HEK293 (cell line): ENCODE measurements at regions not wholly inside any gene's neighbourhood (a gene's known extent, or its start where the extent isn't known, plus 50 kb on each side); places are given as distances from the start of the nearest gene placed in this dataset.

Source experiments
- CTCF ChIA-PET: fragments of 350-600 bp; formaldehyde crosslinking; extraction: SDS; loops from one replicate; lab custom pipeline; 2021; ENCODE audit warnings: antibody characterized with exemption; lab: Yijun Ruan, JAX
- POLR2A ChIA-PET: fragments of 300-600 bp; formaldehyde crosslinking; extraction: SDS; loops from one replicate; lab custom pipeline; 2020; ENCODE audit warnings: antibody characterized with exemption, inconsistent platforms; lab: Yijun Ruan, JAX
- H3K27ac ChIP-seq: fragments of 200-500 bp; sonication (Bioruptor generic); 2 replicates; pipeline ENCODE4 v1.5.1; 2014; ENCODE audit warnings: low read depth, low read length, control low read depth, inconsistent platforms; ENCODE audit errors: extremely low read depth
- H3K36me3 ChIP-seq, 2 experiments: fragments of 200-500 bp in 1 of 2; sonication (Bioruptor generic) in 1 of 2; 1 replicate in 1 of 2; 2 replicates in 1 of 2; pipeline ENCODE4 v1.5.1; 2014 to 2017; ENCODE audit warnings: inconsistent platforms in 2 of 2, low read length in 2 of 2; ENCODE audit not compliant: control insufficient read depth in 2 of 2, insufficient read depth in 1 of 2
- H3K4me1 ChIP-seq: fragments of 200-500 bp; sonication (Bioruptor generic); 2 replicates; pipeline ENCODE4 v1.5.1; 2014; ENCODE audit warnings: mild to moderate bottlenecking, low read length, inconsistent platforms; ENCODE audit not compliant: control insufficient read depth, insufficient read depth
- H3K4me3 ChIP-seq: 2 replicates; pipeline ENCODE4 v1.5.1; 2011; ENCODE audit warnings: low read depth, mild to moderate bottlenecking, control low read depth, low read length, moderate library complexity
- H3K9me3 ChIP-seq: fragments of 200-500 bp; sonication (Bioruptor generic); 2 replicates; pipeline ENCODE4 v1.5.1; 2014; ENCODE audit warnings: low read depth, low read length, inconsistent platforms; ENCODE audit not compliant: control insufficient read depth, insufficient read depth
- KLF1 ChIP-seq: fragments of 450-650 bp; formaldehyde crosslinking; IDR thresholded peaks from 2 replicates; pipeline ENCODE4 v1.5.1; 2016; ENCODE audit warnings: missing biosample characterization, missing genetic modification characterization
- KLF10 ChIP-seq: fragments of 450-650 bp; IDR thresholded peaks from 2 replicates; pipeline ENCODE4 v1.5.1; 2018; ENCODE audit warnings: missing biosample characterization, mild to moderate bottlenecking, missing genetic modification characterization
- KLF16 ChIP-seq: fragments of 450-650 bp; formaldehyde crosslinking; IDR thresholded peaks from 2 replicates; pipeline ENCODE4 v1.5.1; 2017; ENCODE audit warnings: missing biosample characterization, missing genetic modification characterization
- KLF7 ChIP-seq: fragments of 450-650 bp; formaldehyde crosslinking; IDR thresholded peaks from 2 replicates; pipeline ENCODE4 v1.5.1; 2016; ENCODE audit warnings: missing biosample characterization, missing genetic modification characterization, borderline replicate concordance
- PRDM1 ChIP-seq: fragments of 450-650 bp; formaldehyde crosslinking; IDR thresholded peaks from 2 replicates; pipeline ENCODE4; 2016; ENCODE audit warnings: missing biosample characterization, missing genetic modification characterization
- ZBTB20 ChIP-seq: fragments of 450-650 bp; formaldehyde crosslinking; IDR thresholded peaks from 2 replicates; pipeline ENCODE4 v1.5.1; 2016; ENCODE audit warnings: missing biosample characterization, missing genetic modification characterization
- ZFP3 ChIP-seq: fragments of 450-650 bp; formaldehyde crosslinking; IDR thresholded peaks from 2 replicates; pipeline ENCODE4 v1.5.1; 2016; ENCODE audit warnings: low read depth, missing biosample characterization, missing genetic modification characterization
- ZNF274 ChIP-seq, 2 experiments: fragments of 200-500 bp in 1 of 2; fragments of 450-650 bp in 1 of 2; sonication (Bioruptor generic) in 1 of 2; formaldehyde crosslinking in 1 of 2; IDR thresholded peaks; 2 replicates each; pipeline versions ENCODE4 v1.5.1 to v1.6.1; 2014 to 2016; ENCODE audit warnings: borderline replicate concordance in 1 of 2, inconsistent platforms in 1 of 2, low read length in 1 of 2, missing biosample characterization in 1 of 2, missing genetic modification characterization in 1 of 2
- ZNF433 ChIP-seq: fragments of 450-650 bp; formaldehyde crosslinking; IDR thresholded peaks from 2 replicates; pipeline ENCODE4 v1.5.1; 2016; ENCODE audit warnings: missing biosample characterization, missing genetic modification characterization, low read depth
- ZNF600 ChIP-seq: fragments of 450-650 bp; formaldehyde crosslinking; IDR thresholded peaks from 2 replicates; pipeline ENCODE4 v1.5.1; 2016; ENCODE audit warnings: missing biosample characterization, missing genetic modification characterization
- TF ChIP-seq, protein P1 (sequence below): fragments of 450-650 bp; formaldehyde crosslinking; IDR thresholded peaks from 2 replicates; pipeline ENCODE4 v1.5.1; 2016; ENCODE audit warnings: missing biosample characterization, missing genetic modification characterization
- TF ChIP-seq, protein P2 (sequence below): fragments of 450-650 bp; formaldehyde crosslinking; IDR thresholded peaks from 2 replicates; pipeline ENCODE4 v1.5.1; 2016; ENCODE audit warnings: missing biosample characterization, missing genetic modification characterization
- TF ChIP-seq, protein P3 (sequence below): fragments of 450-650 bp; formaldehyde crosslinking; IDR thresholded peaks from 2 replicates; pipeline ENCODE4 v1.5.1; 2016; ENCODE audit warnings: missing biosample characterization, missing genetic modification characterization
- TF ChIP-seq, protein P4 (sequence below): fragments of 450-650 bp; formaldehyde crosslinking; IDR thresholded peaks from 2 replicates; pipeline ENCODE4 v1.5.1; 2017; ENCODE audit warnings: missing biosample characterization, mild to moderate bottlenecking, missing genetic modification characterization, moderate library complexity
- TF ChIP-seq, protein P5 (sequence below): fragments of 450-650 bp; formaldehyde crosslinking; conservative IDR thresholded peaks from 2 replicates; pipeline ENCODE4 v1.5.1; 2016; ENCODE audit warnings: low read depth, missing biosample characterization, missing genetic modification characterization
- TF ChIP-seq, protein P6 (sequence below): fragments of 450-650 bp; formaldehyde crosslinking; IDR thresholded peaks from 2 replicates; pipeline ENCODE4 v1.5.1; 2016; ENCODE audit warnings: missing biosample characterization, missing genetic modification characterization
- TF ChIP-seq, protein P7 (sequence below): fragments of 450-650 bp; formaldehyde crosslinking; IDR thresholded peaks from 2 replicates; pipeline ENCODE4 v1.5.1; 2017; ENCODE audit warnings: missing biosample characterization, missing genetic modification characterization

DNA sequence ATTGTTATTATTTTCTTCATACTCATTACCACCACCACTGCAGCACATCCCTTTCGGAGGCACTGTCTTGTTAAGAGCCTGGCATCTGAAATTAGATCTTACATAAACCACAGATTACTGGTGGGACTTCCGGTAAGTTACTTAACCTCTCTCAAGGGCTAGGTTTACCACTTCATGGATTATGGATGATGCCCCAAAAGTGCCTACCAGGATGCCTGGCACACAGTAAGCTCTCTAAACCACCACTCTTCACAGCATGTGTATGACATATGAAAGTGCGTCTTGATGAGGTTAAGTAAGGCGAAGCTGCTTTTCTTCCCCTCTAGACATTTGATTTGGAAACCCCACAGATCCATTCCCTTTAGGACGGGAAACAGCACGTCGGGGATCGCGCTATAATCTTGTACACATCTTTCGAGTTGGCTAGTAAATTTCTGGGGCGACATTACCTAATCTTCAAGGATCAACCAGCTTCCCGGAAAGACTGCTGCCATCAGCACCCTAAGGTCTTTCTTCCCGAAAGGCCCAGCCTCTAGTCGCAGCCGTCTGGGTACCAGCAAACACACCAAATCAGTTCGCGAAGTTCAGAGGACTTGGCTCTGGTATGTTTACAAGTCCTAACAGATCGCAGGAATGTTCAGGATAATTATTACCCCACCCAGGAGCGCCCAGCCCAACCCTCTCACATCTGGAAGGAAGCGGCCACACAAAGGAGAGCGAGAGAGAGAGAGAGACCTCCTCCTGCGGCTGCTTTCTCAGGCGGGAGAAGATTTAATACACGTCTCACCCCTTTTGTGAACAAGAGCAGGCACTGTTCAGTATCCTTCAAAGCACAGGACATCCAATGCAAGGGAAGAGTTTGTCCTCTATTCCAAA lies 155.1 kb upstream of the FRMD4B start:
- no peaks in the 10 kb centered on the region for H3K9me3 ChIP-seq
- no peak overlapping the region for H3K27ac ChIP-seq
- 0 out of 2 replicates have a peak, but pooled peaks cover 3% of the 10 kb centered on the region for H3K4me1 ChIP-seq
- no peak overlapping the region for H3K4me3 ChIP-seq
- ChIA-PET POLR2A (no interaction called here), CTCF (interaction anchor here (0.6 kb wide), 1 partner anchor 251 kb away, joined by 4 read pairs; no protein-coding TSS in a partner anchor)
- no peaks in the 10 kb centered on the region for H3K36me3 ChIP-seq
- TF ChIP-seq ZBTB20 (tag by site-specific recombination) (0 out of 2 replicates have a peak, but pooled peaks have one; percentile 9), KLF10 (tag by site-specific recombination) (no peak), KLF1 (tag by site-specific recombination) (peak; percentile 29; the same call in 1 of the 2 replicates), ZNF274 (IDR thresholded peaks at IDR 0.05; ENCODE audit: low read length) (no peak), ZNF274 (tag by site-specific recombination; IDR thresholded peaks at IDR 0.05; ENCODE audit: borderline replicate concordance) (no peak), PRDM1 (tag by site-specific recombination) (peak; percentile 17; the same call in 1 of the 2 replicates), KLF7 (tag by site-specific recombination) (no peak), KLF16 (tag by site-specific recombination) (no peak), ZFP3 (tag by site-specific recombination) (no peak), ZNF600 (no peak), ZNF433 (tag by site-specific recombination) (no peak)
- TF ChIP-seq, protein P1, sequence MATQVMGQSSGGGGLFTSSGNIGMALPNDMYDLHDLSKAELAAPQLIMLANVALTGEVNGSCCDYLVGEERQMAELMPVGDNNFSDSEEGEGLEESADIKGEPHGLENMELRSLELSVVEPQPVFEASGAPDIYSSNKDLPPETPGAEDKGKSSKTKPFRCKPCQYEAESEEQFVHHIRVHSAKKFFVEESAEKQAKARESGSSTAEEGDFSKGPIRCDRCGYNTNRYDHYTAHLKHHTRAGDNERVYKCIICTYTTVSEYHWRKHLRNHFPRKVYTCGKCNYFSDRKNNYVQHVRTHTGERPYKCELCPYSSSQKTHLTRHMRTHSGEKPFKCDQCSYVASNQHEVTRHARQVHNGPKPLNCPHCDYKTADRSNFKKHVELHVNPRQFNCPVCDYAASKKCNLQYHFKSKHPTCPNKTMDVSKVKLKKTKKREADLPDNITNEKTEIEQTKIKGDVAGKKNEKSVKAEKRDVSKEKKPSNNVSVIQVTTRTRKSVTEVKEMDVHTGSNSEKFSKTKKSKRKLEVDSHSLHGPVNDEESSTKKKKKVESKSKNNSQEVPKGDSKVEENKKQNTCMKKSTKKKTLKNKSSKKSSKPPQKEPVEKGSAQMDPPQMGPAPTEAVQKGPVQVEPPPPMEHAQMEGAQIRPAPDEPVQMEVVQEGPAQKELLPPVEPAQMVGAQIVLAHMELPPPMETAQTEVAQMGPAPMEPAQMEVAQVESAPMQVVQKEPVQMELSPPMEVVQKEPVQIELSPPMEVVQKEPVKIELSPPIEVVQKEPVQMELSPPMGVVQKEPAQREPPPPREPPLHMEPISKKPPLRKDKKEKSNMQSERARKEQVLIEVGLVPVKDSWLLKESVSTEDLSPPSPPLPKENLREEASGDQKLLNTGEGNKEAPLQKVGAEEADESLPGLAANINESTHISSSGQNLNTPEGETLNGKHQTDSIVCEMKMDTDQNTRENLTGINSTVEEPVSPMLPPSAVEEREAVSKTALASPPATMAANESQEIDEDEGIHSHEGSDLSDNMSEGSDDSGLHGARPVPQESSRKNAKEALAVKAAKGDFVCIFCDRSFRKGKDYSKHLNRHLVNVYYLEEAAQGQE, result no peak
- TF ChIP-seq, protein P2, sequence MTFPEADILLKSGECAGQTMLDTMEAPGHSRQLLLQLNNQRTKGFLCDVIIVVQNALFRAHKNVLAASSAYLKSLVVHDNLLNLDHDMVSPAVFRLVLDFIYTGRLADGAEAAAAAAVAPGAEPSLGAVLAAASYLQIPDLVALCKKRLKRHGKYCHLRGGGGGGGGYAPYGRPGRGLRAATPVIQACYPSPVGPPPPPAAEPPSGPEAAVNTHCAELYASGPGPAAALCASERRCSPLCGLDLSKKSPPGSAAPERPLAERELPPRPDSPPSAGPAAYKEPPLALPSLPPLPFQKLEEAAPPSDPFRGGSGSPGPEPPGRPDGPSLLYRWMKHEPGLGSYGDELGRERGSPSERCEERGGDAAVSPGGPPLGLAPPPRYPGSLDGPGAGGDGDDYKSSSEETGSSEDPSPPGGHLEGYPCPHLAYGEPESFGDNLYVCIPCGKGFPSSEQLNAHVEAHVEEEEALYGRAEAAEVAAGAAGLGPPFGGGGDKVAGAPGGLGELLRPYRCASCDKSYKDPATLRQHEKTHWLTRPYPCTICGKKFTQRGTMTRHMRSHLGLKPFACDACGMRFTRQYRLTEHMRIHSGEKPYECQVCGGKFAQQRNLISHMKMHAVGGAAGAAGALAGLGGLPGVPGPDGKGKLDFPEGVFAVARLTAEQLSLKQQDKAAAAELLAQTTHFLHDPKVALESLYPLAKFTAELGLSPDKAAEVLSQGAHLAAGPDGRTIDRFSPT, result no peak
- TF ChIP-seq, protein P3, sequence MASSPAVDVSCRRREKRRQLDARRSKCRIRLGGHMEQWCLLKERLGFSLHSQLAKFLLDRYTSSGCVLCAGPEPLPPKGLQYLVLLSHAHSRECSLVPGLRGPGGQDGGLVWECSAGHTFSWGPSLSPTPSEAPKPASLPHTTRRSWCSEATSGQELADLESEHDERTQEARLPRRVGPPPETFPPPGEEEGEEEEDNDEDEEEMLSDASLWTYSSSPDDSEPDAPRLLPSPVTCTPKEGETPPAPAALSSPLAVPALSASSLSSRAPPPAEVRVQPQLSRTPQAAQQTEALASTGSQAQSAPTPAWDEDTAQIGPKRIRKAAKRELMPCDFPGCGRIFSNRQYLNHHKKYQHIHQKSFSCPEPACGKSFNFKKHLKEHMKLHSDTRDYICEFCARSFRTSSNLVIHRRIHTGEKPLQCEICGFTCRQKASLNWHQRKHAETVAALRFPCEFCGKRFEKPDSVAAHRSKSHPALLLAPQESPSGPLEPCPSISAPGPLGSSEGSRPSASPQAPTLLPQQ (tag by site-specific recombination), result no peak
- TF ChIP-seq, protein P4, sequence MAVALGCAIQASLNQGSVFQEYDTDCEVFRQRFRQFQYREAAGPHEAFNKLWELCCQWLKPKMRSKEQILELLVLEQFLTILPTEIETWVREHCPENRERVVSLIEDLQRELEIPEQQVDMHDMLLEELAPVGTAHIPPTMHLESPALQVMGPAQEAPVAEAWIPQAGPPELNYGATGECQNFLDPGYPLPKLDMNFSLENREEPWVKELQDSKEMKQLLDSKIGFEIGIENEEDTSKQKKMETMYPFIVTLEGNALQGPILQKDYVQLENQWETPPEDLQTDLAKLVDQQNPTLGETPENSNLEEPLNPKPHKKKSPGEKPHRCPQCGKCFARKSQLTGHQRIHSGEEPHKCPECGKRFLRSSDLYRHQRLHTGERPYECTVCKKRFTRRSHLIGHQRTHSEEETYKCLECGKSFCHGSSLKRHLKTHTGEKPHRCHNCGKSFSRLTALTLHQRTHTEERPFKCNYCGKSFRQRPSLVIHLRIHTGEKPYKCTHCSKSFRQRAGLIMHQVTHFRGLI (tag by site-specific recombination), result peak; percentile 97
- TF ChIP-seq, protein P5, sequence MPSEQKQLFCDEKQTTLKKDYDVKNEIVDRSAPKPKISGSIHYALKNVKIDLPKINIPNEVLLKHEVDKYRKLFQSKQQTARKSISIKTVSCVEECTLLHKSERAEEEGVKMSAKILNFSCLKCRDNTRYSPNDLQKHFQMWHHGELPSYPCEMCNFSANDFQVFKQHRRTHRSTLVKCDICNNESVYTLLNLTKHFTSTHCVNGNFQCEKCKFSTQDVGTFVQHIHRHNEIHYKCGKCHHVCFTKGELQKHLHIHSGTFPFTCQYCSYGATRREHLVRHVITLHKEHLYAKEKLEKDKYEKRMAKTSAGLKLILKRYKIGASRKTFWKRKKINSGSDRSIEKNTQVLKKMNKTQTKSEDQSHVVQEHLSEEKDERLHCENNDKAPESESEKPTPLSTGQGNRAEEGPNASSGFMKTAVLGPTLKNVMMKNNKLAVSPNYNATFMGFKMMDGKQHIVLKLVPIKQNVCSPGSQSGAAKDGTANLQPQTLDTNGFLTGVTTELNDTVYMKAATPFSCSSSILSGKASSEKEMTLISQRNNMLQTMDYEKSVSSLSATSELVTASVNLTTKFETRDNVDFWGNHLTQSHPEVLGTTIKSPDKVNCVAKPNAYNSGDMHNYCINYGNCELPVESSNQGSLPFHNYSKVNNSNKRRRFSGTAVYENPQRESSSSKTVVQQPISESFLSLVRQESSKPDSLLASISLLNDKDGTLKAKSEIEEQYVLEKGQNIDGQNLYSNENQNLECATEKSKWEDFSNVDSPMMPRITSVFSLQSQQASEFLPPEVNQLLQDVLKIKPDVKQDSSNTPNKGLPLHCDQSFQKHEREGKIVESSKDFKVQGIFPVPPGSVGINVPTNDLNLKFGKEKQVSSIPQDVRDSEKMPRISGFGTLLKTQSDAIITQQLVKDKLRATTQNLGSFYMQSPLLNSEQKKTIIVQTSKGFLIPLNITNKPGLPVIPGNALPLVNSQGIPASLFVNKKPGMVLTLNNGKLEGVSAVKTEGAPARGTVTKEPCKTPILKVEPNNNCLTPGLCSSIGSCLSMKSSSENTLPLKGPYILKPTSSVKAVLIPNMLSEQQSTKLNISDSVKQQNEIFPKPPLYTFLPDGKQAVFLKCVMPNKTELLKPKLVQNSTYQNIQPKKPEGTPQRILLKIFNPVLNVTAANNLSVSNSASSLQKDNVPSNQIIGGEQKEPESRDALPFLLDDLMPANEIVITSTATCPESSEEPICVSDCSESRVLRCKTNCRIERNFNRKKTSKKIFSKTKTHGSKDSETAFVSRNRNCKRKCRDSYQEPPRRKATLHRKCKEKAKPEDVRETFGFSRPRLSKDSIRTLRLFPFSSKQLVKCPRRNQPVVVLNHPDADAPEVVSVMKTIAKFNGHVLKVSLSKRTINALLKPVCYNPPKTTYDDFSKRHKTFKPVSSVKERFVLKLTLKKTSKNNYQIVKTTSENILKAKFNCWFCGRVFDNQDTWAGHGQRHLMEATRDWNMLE, result no peak
- TF ChIP-seq, protein P6, sequence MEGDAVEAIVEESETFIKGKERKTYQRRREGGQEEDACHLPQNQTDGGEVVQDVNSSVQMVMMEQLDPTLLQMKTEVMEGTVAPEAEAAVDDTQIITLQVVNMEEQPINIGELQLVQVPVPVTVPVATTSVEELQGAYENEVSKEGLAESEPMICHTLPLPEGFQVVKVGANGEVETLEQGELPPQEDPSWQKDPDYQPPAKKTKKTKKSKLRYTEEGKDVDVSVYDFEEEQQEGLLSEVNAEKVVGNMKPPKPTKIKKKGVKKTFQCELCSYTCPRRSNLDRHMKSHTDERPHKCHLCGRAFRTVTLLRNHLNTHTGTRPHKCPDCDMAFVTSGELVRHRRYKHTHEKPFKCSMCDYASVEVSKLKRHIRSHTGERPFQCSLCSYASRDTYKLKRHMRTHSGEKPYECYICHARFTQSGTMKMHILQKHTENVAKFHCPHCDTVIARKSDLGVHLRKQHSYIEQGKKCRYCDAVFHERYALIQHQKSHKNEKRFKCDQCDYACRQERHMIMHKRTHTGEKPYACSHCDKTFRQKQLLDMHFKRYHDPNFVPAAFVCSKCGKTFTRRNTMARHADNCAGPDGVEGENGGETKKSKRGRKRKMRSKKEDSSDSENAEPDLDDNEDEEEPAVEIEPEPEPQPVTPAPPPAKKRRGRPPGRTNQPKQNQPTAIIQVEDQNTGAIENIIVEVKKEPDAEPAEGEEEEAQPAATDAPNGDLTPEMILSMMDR (tag by site-specific recombination), result no peak
- TF ChIP-seq, protein P7, sequence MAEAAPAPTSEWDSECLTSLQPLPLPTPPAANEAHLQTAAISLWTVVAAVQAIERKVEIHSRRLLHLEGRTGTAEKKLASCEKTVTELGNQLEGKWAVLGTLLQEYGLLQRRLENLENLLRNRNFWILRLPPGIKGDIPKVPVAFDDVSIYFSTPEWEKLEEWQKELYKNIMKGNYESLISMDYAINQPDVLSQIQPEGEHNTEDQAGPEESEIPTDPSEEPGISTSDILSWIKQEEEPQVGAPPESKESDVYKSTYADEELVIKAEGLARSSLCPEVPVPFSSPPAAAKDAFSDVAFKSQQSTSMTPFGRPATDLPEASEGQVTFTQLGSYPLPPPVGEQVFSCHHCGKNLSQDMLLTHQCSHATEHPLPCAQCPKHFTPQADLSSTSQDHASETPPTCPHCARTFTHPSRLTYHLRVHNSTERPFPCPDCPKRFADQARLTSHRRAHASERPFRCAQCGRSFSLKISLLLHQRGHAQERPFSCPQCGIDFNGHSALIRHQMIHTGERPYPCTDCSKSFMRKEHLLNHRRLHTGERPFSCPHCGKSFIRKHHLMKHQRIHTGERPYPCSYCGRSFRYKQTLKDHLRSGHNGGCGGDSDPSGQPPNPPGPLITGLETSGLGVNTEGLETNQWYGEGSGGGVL, result no peak
